PFSK-1 (cell line): ENCODE measurements at regions not wholly inside any gene's neighbourhood (a gene's known extent, or its start where the extent isn't known, plus 50 kb on each side); places are given as distances from the start of the nearest gene placed in this dataset.

Source experiments
- POLR2AphosphoS5 ChIP-seq: IDR thresholded peaks from 2 replicates; pipeline ENCODE4 v1.6.1; 2012; ENCODE audit warnings: low read depth, mild to moderate bottlenecking, control low read depth, low read length, moderate library complexity
- SIN3A ChIP-seq: IDR thresholded peaks from 2 replicates; pipeline ENCODE4 v1.6.1; 2012; ENCODE audit warnings: mild to moderate bottlenecking, low read length, moderate library complexity, borderline replicate concordance; ENCODE audit not compliant: insufficient read depth
- TAF1 ChIP-seq: IDR thresholded peaks from 2 replicates; pipeline ENCODE4 v1.6.1; 2012; ENCODE audit warnings: low read length, control low read depth, borderline replicate concordance; ENCODE audit not compliant: insufficient read depth

- TF ChIP-seq TAF1 (no peak), SIN3A (no peak), POLR2AphosphoS5 (no peak)
Measured at GRCh38 chr5:63135291-63135690, 556.7 kb downstream of the LRRC70 start.
